ENCODE measurements at regions not wholly inside any gene's neighbourhood (a gene's known extent, or its start where the extent isn't known, plus 50 kb on each side); places are given as distances from the start of the nearest gene placed in this dataset.

DNA sequence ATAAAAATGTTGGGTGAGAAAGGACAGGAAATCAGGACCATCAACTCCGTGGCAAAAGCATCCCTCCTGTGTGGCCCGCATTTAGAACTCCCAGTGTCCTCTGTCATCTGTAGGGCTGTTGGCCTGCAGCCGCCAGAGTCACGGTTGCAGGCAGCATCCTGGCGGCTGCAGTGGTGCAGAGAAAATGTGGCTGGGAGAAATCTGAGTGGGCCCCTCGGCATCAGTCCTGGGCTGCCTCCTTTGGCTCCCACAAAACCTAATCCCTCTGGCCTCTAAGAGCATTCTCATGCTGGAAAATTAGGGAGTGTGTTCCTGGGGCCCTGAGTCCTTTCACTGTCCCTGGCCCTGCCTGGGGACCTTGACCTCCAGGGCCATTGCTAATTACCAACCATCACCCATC, 121.9 kb downstream of the WT1 start:
- Histone ChIP-seq H3K9me3 (replicated peaks; ENCODE audit: control insufficient read depth, insufficient read depth, low read length) (no peaks in the 10 kb centered on the region; the same call in 2 of the 3 replicates), H3K27ac (ENCODE audit: control insufficient read depth, insufficient read depth) (no peak overlapping the region), H4K20me1 (ENCODE audit: control insufficient read depth, insufficient read depth) (no peaks in the 10 kb centered on the region), H3K4me3 (no peak overlapping the region), H3K9ac (ENCODE audit: control insufficient read depth, insufficient read depth, low read length) (no peak overlapping the region), H3K27me3 (replicated peaks in 1 of 2; ENCODE audit: control insufficient read depth in 2 of 2, insufficient read depth in 2 of 2, low read length in 1 of 2) (peaks cover 0 to 2% of the 10 kb centered on the region in 2 experiments; a peak in 1 of 4 replicates), H3K4me2 (ENCODE audit: control insufficient read depth, insufficient read depth) (no peak overlapping the region), H2AFZ (ENCODE audit: control insufficient read depth, low read depth, low read length) (no peak overlapping the region), H3K79me2 (ENCODE audit: control insufficient read depth, insufficient read depth, low read length) (no peaks in the 10 kb centered on the region), H3K36me3 (ENCODE audit: control insufficient read depth in 2 of 2, insufficient read depth in 2 of 2, low read length in 1 of 2) (no peaks in the 10 kb centered on the region), H3K4me1 (ENCODE audit: control insufficient read depth, insufficient read depth, low read length) (no peaks in the 10 kb centered on the region)
- in situ Hi-C loops (cut with MboI), result no loop called here
- ChIA-PET RAD21 (ENCODE audit: unreplicated experiment) (interaction anchor here (1.1 kb wide), 1 partner anchor 8 kb away, joined by 3 read pairs; no protein-coding TSS in a partner anchor), CTCF (interaction anchor here (1.0 to 1.6 kb wide), 7 partner anchors 10 to 478 kb away, joined by 3 to 27 read pairs (median 5); partner anchors contain the start of gene EIF3M), POLR2A (no interaction called here), SMC1A (ENCODE audit: uncharacterized antibody, unreplicated experiment) (interaction anchor here (0.6 to 2.6 kb wide), 3 partner anchors 8 to 184 kb away, joined by 3 to 10 read pairs (median 4); no protein-coding TSS in a partner anchor)
- TF ChIP-seq RUNX3 (IDR thresholded peaks at IDR 0.05; ENCODE audit: low read length) (no peak), MTA3 (IDR thresholded peaks at IDR 0.05; ENCODE audit: borderline replicate concordance, low read length) (no peak), TAF1 (IDR thresholded peaks at IDR 0.05; ENCODE audit: borderline replicate concordance, low read depth, low read length) (no peak), ZSCAN29 (IDR thresholded peaks at IDR 0.05) (no peak), RB1 (IDR thresholded peaks at IDR 0.05; ENCODE audit: borderline replicate concordance) (no peak), ZBTB33 (IDR thresholded peaks at IDR 0.05) (no peak), RCOR1 (conservative IDR thresholded peaks at IDR 0.05; ENCODE audit: low read depth, low read length) (no peak), SMC3 (IDR thresholded peaks at IDR 0.05; ENCODE audit: borderline replicate concordance, low read length) (no peak), ETV6 (conservative IDR thresholded peaks at IDR 0.05 in 1 of 2, IDR thresholded peaks at IDR 0.05 in 1 of 2; ENCODE audit: borderline replicate concordance in 1 of 2, low read depth in 1 of 2) (no peak), BHLHE40 (IDR thresholded peaks at IDR 0.05; ENCODE audit: borderline replicate concordance in 1 of 2, low read depth in 2 of 2, low read length in 1 of 2) (no peak), SMAD5 (IDR thresholded peaks at IDR 0.05; ENCODE audit: low read depth) (no peak), HDAC6 (IDR thresholded peaks at IDR 0.05; ENCODE audit: unreplicated experiment) (no peak), CREB1 (IDR thresholded peaks at IDR 0.05; ENCODE audit: low read depth) (no peak), TBL1XR1 (IDR thresholded peaks at IDR 0.05; ENCODE audit: low read depth, low read length) (no peak)
- TF ChIP-seq, protein P1, sequence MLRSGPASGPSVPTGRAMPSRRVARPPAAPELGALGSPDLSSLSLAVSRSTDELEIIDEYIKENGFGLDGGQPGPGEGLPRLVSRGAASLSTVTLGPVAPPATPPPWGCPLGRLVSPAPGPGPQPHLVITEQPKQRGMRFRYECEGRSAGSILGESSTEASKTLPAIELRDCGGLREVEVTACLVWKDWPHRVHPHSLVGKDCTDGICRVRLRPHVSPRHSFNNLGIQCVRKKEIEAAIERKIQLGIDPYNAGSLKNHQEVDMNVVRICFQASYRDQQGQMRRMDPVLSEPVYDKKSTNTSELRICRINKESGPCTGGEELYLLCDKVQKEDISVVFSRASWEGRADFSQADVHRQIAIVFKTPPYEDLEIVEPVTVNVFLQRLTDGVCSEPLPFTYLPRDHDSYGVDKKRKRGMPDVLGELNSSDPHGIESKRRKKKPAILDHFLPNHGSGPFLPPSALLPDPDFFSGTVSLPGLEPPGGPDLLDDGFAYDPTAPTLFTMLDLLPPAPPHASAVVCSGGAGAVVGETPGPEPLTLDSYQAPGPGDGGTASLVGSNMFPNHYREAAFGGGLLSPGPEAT (IDR thresholded peaks at IDR 0.05; ENCODE audit: low read depth), result no peak
- TF ChIP-seq, protein P2, sequence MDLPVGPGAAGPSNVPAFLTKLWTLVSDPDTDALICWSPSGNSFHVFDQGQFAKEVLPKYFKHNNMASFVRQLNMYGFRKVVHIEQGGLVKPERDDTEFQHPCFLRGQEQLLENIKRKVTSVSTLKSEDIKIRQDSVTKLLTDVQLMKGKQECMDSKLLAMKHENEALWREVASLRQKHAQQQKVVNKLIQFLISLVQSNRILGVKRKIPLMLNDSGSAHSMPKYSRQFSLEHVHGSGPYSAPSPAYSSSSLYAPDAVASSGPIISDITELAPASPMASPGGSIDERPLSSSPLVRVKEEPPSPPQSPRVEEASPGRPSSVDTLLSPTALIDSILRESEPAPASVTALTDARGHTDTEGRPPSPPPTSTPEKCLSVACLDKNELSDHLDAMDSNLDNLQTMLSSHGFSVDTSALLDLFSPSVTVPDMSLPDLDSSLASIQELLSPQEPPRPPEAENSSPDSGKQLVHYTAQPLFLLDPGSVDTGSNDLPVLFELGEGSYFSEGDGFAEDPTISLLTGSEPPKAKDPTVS (IDR thresholded peaks at IDR 0.05; ENCODE audit: low read depth, low read length), result no peak
- no peak for DNase-seq (ENCODE audit: low read depth, low spot score)
- BruUV-seq (replicated peaks), result no TSS peak
- intact Hi-C loops (cut with micrococcal nuclease; ENCODE audit: unreplicated experiment), result no loop called here
- 23% methylated on average over 6 of the region's 6 CpGs for WGBS (ENCODE audit: insufficient coverage, insufficient replicate concordance, low lambda C conversion rate, missing lambda C conversion rate)
- FAIRE-seq, result no peak
- no peak for ATAC-seq

All from GM12878 (cell line).